HTR-8/SVneo (cell line): ENCODE measurements at regions not wholly inside any gene's neighbourhood (a gene's known extent, or its start where the extent isn't known, plus 50 kb on each side); places are given as distances from the start of the nearest gene placed in this dataset.

Source experiments
- DNase-seq: peaks from one replicate; pipeline ENCODE4 v3.0.0; 2011; ENCODE audit warnings: low spot score, mixed read lengths; ENCODE audit not compliant: insufficient read length
- FAIRE-seq: peaks from 2 replicates; lab custom pipeline; 2011; peaks lifted over from hg19 to GRCh38; lab: Jason Lieb, UNC

DNA sequence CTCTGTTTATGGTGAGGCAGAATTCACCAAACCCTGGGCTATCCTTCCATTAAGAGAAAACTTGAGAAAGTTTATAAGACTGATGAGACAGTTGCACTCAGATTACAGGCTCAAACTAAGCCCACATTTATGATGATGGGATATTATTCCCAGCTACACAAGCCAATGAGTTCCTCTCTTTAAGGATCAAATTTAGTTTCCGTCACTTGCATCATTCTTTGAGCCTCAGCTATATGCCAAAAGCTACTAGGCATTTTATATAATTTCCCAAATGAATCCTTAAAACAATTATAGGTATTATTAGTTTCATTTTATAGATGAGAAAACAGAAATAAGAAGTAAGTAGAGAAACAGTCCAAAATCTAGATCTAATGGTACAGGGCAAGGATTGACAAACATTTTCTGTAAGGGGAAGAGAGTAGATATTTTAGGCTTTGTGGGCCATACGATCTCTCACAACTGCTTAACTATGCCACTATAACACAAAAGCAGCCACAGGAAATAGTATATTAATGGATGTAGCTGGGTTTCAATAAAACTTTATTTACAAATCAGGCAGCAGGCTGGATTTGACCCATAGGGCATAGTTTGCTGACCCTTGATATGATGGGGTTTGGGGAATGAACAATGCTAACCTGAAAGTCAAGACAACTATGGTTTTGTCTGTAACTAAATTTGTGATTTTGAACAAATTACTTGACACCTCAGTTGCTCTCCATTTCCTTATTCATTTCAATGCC, 91.8 kb upstream of the PLXNC1 start:
- no peak for FAIRE-seq
- no peak for DNase-seq

DNA sequence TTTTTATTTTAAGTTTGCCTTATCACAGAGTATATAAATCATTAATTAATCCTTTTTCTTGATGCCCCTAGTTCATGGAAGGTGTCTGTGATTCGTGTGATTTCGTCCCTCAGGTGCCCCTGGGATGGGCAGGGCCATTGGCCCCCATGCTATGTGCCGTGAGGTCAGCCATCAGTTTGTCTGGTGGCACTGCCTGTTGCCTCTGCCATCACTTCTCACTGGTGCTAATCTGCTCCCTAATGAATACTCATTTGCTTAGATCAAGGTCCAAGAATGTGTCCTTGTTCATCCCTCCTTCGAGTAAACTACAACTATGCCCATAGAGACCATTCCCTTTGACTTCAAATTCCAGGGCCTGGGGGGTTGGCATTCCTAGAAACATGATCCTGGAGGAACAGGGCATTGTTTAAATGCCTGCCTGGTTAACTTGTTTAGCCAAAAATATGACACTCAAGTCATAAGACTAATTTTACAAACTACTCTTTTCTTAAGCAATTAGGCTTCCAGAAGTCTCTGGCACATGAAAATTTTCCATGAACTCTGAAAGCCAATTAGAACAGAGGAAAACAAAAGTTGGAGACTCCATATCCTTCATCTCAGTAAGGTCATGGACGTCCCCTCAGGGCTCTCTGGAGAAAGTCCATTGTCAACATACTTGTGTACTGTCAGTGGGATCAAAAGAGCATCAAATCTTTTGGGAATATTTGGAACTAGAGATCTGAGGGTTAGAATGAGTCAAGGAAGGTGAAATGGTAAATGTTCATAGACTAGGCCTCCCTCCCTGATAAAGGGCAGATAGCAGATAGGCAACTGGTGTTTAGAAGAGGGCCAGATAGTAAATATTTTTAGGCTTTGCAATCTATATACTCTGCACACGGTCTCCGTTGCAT, 90.9 kb upstream of the PLXNC1 start:
- no peak for FAIRE-seq

GRCh38 chr12:94059394-94060368, 88.7 kb upstream of the PLXNC1 start:
- no peak for FAIRE-seq

More for the DNA sequence above, 90.9 kb upstream of the PLXNC1 start:
- DNase-seq: no peak

GRCh38 chr12:94062194-94062593, 86.2 kb upstream of the PLXNC1 start:
- FAIRE-seq: no peak

More at GRCh38 chr12:94059394-94060368, 88.7 kb upstream of the PLXNC1 start:
- DNase-seq: no peak

DNA sequence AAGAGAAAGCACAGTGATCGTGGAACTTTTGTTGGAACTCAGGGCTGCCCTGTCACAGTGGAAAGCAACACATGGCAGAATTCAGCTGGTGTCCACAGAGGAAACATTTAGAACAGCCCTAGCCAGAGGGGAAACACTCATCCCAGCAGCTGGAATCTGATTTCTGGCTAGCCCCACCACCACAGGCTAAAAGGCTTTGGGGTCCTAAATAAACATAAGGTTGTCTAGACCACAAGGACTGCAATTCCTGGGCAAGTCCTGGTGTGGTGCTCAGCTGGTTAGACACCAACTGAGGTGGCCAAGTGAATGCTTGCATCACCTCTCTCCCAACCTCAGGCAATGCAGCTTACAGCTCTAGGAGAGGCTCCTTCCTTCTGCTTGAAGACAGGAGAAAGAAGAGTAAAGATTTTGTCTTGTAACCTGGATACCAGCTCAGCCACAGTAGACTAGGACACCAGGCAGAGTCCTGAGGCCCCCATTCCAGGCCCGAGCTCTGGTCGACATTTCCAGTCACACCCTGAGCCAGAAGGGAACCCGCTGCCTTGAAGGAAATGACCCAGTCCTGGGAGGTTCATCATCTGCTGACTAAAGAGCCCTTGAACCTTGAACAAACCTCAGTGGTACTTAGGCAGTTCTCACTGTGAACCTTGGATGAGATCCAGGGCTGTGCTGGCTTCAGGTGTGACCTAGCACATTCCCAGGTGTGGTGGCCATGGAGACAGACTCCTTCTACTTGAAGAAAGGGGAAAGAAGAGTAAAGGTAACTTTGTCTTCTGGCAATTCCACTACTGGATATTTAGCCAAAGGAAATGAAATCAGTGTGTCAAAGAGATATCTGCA, 85.4 kb upstream of the PLXNC1 start:
- DNase-seq (no peak), FAIRE-seq (no peak)

More at GRCh38 chr12:94062194-94062593, 86.2 kb upstream of the PLXNC1 start:
- DNase-seq: no peak

- DNase-seq (no peak), FAIRE-seq (no peak)
These were observed 77.9 kb upstream of the PLXNC1 start for GRCh38 chr12:94070520-94070919.

GRCh38 chr12:94071258-94071657, 77.1 kb upstream of the PLXNC1 start:
- FAIRE-seq: no peak
- DNase-seq: no peak

- no peak for DNase-seq
- no peak for FAIRE-seq
These were observed 74.8 kb upstream of the PLXNC1 start for GRCh38 chr12:94073441-94074051.

DNA sequence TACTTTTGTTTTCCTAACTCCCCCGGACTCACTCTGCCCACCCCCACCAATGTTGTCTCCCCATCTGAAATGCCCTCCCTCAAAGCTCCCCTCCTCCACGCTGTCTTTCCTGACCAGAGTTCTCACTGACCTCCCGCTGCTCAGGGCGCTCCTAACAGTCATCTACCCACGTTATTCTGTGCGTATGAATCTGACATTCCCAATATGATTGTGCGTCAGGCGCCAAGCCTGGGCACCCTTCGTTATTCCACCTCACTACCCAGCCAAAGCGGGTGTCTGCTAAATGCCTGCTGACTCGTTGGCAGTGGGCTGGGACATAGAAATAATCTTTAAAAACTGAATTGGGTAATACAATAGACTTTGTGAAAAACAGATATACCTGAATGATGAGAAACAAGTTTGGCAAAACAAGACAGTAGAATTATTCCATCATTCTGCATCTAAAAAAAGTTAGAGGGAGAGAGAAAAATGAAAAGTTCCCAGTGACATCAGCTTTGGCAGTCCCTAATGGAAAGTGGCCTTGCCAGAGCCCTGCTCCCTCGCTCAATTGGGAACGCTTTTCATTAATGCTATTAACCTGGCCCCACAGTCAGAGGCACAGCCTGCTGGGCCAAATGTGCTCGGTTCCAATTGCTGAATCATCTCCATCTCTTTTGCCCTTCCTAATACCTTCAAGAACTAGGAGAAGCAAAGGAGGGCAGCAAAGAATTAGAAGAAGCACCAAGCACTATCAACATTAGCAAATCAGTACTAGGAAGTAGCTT, 74.0 kb upstream of the PLXNC1 start:
- no peak for DNase-seq

DNA sequence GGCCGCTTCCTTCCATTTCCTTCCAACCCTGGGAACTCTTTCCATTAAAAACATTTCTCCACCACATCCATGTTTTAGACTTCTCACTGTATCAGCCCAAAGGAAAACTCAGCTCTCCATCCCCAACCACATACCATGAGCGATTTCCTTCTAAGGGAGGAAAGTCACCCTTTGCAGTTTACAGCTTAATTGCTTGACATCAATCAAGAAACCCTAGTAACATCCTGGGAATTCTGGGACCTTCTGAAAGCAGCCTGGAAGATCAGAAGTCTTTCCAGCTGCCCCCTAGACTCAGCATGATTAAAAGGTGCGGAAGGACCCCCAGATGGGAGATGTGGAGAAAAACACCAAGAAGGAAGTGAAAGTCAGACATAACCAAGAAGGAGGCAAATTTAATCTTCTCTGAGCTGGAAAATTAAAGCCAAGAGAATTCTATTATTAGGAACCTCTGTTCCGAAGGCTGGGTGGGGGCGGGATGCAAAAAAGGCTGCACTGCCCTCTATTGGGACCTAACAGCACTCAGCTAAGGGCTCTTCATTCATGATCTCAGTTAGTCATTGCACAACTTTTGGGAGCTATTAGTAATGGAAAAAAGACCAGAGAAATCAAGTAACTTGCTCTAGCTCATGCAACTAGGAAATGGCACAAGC, 73.3 kb upstream of the PLXNC1 start:
- DNase-seq (peak; percentile 64), FAIRE-seq (no peak)

More for the DNA sequence above, 74.0 kb upstream of the PLXNC1 start:
- no peak for FAIRE-seq

DNA sequence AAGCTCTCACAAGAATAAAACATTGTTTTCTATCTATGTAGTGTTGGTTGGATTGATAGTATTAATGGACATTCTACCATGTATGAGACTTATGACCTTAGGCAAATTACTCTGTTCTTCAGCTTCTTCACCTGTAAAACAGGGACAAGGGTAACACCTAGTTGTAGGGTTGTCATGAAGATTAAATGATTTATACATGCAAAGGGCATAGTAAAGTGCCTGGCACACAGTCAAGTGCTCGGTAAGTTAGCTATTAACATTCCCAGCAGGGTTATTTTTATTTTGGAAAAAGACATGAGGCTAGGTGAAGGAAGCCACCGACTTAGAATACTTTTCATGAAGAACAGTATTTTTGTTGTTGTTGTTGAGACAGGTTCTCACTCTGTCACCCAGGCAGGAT, 71.2 kb upstream of the PLXNC1 start:
- no peak for FAIRE-seq
- DNase-seq: no peak

- FAIRE-seq: no peak
These were observed 70.1 kb upstream of the PLXNC1 start for GRCh38 chr12:94078138-94078723.

DNA sequence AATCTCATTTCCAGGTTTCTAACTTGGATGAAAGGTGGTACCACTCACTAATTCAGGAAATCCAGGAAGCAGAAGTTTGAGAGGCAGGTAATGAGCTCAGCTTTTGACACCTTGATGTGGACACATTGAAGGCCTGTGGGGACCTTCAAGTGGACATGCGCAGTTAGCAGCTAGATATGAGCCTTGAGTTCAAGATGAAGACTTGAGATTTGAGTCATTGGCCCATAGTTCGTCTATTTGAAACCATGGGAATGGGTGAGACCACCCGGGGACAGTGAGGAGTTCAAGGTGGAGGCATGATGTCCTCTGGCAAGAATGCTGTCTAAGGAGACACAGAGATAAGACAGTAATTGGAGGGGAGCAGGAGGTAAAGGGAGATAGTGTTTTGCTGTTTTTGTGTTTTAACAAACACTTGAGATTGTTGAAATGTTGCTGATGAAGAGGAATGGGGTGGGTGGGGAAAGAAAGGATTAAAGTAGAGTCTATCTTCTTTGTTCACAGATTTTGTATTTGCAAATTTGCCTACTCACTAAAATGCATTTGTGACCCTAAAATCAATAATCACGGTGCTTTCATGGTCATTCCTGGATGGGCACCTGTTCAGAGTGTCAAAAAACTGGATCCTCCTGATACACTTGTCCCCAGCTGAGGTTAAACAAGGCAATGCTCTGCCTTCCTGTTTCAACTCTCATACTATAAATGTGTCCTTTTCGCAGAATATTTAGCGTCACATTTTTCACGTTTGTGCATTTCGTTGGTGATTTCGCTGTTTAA, 69.5 kb upstream of the PLXNC1 start:
- DNase-seq (no peak), FAIRE-seq (no peak)

More at GRCh38 chr12:94078138-94078723, 70.1 kb upstream of the PLXNC1 start:
- DNase-seq: no peak

GRCh38 chr12:94079566-94080340, 68.6 kb upstream of the PLXNC1 start:
- no peak for FAIRE-seq

DNA sequence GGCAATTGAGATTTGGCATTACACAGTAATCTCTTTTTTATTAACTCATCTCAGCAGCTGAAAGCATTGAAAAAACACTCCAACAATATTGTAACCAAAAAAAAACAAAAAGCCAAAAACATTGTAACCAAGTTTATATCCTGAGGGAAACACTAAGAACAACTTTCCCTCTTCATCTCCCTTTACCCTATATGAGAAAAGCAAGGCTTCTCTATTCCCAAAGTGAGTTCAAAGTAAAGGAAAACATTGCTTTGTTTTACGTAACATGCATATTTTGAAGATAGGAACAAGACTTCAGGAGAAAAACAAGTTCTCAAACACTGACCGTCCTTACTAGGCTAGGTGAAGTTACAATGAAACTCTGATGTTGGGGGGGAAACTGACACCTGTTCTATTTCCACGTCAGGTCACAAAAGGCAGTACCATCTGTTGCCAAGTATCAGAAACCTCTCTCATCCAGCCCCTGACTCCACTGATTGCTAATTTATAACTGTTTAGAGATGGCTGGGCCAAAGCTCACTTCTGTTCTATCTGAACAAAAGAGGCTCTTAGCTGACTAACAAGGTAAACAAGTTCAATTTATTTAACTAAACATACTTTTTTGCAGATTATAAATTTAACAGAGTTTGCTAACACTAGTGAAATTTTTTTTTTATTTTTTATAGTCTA, 67.9 kb upstream of the PLXNC1 start:
- DNase-seq (no peak), FAIRE-seq (no peak)

More at GRCh38 chr12:94079566-94080340, 68.6 kb upstream of the PLXNC1 start:
- no peak for DNase-seq
